Sciatic nerve (tissue), 2 donors: ENCODE measurements at regions not wholly inside any gene's neighbourhood (a gene's known extent, or its start where the extent isn't known, plus 50 kb on each side); places are given as distances from the start of the nearest gene placed in this dataset.
"Not testable (repeated sequence)": the region's sequence is repeated elsewhere in the genome, so short reads cannot be mapped to it uniquely, and the experiment has no call there.

Source experiments
- ATAC-seq: fragments of 200-7000 bp; cut with Tn5 transposase; one replicate; pipeline ENCODE4 v1.9.1; 2020; ENCODE audit warnings: mild to moderate bottlenecking, moderate library complexity
- DNase-seq: peaks from one replicate; pipeline ENCODE4 v3.0.0-alpha.2; 2020; ENCODE audit warnings: low spot score
- intact Hi-C: fragments of 100-400 bp; cut with DNase I; formaldehyde crosslinking; loops from one replicate; pipeline ENCODE4 v1.14.2; 2022
- donor health status: DM: no; HTN: no; CAD: no.
- donor health status: DM: no; HTN: no; CAD: no.

DNA sequence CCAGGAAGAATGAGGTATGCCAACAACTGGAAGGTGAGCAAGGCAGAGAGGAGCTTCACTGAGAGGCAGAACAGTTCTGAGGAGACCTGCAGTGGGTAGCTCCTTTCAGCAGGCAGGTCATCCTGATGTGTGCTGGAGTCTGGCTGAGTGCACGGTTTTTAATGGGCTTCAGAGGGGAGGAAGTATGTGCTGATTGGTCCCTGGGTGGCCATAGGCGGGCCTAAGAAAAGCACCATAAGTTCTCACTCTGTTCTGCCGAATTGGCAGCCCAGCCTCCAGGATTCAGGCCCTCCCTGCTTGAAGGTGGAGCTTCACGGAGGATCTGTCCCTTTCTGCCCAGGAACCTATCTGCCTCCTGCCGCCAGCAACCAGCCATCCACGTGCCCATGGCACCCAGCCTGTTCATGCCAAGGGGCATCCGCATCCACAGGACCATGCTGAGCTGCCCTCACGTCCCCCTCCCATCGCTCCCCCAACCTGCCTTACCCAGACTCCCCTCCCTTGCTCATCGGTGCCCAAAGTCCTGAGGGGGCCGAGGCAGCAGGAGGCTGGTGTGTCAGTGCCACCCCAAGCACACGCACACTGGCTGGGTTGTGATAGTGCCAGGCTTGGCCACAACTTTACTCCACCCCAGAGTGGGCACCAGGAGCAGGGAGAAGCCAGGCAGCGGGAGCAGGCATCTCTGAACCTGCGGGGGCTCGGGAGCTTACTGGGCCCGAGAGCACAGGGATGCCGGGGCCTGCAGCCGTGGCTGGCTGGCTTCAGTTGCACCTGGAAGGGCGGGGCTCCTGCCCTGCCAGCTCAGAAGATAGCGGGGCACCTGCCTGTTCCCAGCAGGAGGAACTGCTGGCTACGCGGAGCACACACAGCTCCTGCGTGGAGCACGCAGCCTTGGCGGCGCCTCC, 608.4 kb upstream of the FOXG1 start:
- intact Hi-C loops, result loop anchor here (5.0 kb wide), 1 partner anchor 1726 kb away; no protein-coding TSS in a partner anchor
- DNase-seq, result no peak
- ATAC-seq, result no peak

DNA sequence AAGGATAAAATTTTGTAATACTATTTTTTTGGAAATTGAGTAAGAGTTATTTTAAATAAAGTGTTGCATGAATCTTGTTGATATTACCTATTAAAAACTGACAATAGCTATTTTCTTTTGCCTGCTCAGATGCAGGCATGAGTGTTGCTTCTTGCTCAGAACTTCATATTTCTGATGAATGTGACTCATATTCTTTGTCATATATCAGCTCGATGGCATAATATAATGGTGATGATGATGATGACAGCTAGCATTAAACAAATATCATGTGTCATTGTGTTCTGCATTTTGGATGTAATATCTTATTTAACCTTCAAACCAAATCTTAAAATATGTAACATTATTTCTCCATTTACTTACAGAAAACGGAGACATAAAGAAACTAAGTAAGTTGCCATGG, 605.5 kb upstream of the FOXG1 start:
- DNase-seq, result no peak
- ATAC-seq, result no peak
- intact Hi-C loops, result no loop called here

DNA sequence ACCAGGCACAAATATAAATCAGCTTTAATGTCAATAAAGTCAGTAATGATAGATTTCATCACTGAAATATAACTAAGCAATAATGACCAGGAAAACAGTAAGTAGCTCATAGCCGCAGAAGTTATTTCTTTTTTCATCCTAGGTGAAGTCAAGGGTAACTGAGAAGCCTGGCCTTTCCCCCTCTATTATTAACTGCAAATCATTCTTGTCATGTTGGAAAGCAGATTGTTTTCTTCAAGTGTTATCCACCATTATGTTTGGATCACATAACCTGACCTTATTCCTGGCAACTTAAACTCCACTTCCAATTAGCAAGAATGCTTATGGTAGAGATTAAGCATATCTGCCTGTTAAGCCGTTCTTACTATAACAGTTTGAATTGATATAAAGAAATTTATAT, 603.4 kb upstream of the FOXG1 start:
- intact Hi-C loops, result no loop called here
- DNase-seq, result no peak
- ATAC-seq, result no peak

DNA sequence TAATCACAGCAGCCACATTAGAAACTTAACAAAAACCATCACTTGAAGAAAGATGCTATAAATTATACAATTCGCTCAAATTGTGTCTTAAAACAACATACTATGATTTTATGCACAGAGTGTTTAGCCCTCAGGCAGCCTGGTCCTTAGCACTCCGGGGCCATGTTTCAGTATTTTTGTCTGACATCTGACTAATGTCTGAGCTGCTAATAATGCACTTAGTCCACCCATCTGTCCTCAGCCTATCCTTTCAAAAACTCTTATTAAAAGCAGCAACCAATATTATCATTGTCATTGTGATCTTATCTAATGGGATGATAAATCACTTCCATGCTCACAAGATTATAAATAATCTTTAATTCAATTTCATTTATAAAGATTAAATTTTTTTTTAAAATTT, 602.7 kb upstream of the FOXG1 start:
- no peak for ATAC-seq
- intact Hi-C loops, result no loop called here

DNA sequence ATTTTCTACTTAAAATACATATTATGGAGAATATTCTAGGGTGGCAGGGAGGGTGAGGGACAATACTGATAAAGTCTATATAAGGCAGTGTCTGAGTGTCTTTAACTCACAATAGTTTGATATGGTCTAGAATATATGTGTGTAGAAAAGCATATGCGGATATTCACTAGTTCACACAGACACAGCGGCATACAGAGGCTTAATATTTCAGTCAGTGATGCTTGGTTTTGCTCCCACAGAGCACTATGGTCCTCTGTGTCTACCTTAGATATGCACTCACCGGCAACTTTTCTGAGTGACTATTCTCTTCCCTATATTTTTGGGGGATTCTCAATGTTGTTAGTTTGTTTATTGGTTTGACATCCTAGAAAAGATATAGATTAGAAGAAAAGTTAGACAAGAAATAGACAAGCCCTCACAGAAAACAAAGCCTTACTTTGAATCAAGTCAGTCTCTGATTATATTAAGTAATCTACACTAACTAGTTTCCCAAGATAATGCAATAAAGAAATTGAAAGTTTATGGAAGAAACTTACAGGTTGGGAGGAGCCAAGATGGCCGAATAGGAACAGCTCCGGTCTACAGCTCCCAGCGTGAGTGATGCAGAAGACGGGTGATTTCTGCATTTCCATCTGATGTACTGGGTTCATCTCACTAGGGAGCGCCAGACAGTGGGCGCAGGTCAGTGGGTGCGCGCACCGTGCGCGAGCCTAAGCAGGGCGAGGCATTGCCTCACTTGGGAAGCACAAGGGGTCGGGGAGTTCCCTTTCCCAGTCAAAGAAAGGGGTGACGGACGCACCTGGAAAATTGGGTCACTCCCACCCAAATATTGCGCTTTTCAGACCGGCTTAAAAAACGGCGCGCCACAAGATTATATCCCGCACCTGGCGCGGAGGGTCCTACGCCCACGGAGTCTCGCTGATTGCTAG, 578.4 kb upstream of the FOXG1 start:
- intact Hi-C loops, ATAC-seq, DNase-seq: not testable (repeated sequence)

More for the DNA sequence above, 602.7 kb upstream of the FOXG1 start:
- DNase-seq, result no peak

DNA sequence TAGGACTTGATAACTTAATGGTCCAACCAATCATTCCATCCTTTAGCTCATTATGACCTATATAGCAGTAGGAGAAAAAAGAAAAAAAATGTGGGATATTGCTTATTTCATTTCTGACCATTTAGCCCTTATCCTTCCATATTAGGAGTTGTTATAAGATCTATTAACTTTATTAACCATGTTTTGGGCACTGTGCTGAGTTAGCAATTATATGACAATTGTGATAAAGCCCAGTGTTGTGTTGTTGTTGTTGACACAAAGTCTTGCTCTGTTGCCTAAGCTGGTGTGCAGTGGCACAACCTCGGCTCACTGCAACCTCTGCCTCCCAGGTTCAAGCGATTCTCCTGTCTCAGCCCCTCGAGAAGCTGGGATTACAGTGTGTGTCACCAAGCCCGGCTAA, 569.7 kb upstream of the FOXG1 start:
- no peak for DNase-seq
- ATAC-seq, result no peak
- intact Hi-C loops, result no loop called here

- DNase-seq, result no peak
- intact Hi-C loops, result no loop called here
- no peak for ATAC-seq
These were observed 546.2 kb upstream of the FOXG1 start for GRCh38 chr14:28220391-28220790.

DNA sequence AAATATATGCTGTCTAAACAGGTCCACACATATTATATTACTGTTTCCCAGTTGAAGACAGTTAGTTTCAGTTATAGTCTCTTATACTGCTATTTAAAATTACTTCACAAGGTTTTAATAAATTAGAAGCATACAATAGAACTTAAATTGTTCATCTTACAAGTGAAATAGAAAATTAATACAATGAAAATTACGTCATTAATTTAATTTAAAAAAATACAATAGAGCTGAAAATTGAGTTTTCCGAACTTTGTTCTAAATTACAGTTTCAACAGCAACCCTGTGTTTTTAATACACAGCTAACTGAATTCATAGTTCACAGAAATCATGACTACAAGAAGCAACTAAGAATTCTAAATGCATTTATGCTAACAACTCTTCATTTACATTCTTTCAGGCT, 525.7 kb upstream of the FOXG1 start:
- DNase-seq, result no peak
- ATAC-seq, result no peak
- intact Hi-C loops, result no loop called here

GRCh38 chr14:28242895-28243294, 523.7 kb upstream of the FOXG1 start:
- intact Hi-C loops, result no loop called here
- ATAC-seq, result no peak
- no peak for DNase-seq

DNA sequence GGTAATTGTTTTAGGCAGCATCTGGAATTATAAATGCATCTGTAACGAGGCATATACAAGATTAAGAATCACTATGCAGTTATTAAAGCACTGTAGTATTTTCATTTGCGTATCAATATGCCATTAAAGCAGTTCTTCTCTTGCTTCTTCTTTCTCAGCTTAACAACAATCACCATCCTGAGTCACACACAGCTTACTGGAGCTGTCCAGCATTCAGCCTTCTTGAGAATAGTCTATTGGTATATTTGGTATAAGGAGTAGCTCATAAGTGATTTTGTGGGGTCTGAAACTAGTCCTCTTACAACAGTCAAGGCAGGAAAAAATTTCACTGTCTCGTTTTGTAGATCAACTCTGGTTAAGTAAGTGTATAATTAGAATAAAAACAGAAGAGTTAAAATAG, 523.0 kb upstream of the FOXG1 start:
- intact Hi-C loops, result no loop called here

DNA sequence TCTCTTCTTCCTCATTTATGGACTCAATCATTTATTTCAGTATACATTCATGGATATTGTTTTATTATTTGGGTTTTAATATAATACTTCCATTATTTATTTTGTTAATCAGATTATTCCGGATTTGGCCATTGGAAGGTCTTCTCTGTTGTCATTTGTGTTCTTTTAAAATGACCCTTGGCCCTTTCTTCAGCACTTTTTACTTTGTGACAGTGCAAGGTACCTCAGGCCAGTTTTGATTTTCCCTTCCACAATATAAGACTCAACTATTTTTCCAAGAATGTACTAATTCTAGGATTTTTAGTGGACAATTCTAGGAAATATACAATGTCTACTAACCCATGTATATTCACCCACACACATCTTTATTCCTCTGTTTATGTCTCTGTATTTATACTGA, 521.4 kb upstream of the FOXG1 start:
- intact Hi-C loops, result no loop called here
- no peak for ATAC-seq
- DNase-seq, result no peak

More for the DNA sequence above, 523.0 kb upstream of the FOXG1 start:
- DNase-seq, result no peak
- ATAC-seq, result no peak

DNA sequence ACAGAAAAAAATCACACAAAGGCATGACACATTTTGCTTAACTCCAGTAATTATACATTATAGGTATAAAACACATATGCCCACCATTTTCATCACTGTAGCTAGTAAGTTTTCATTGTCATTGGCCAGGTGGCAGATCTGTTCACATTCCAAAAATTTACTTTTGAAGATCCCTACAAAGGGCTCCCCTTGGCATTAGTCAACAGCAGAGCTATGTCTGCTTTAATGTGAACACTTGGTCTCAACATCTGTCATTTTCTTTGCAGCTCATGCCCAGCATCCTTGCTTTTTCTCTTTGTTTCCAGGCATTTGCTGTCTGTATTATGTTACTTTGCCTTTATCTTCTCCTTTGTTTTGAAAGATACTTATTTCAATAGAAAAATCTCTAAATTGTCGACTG, 519.1 kb upstream of the FOXG1 start:
- no peak for ATAC-seq
- intact Hi-C loops, result no loop called here
- DNase-seq, result no peak

GRCh38 chr14:28252124-28252523, 514.5 kb upstream of the FOXG1 start:
- ATAC-seq, intact Hi-C loops, DNase-seq: not testable (repeated sequence)

GRCh38 chr14:28254768-28255167, 511.8 kb upstream of the FOXG1 start:
- ATAC-seq (no peak), DNase-seq (no peak)
- intact Hi-C loops, result no loop called here

GRCh38 chr14:28264306-28264705, 502.3 kb upstream of the FOXG1 start:
- ATAC-seq (no peak), DNase-seq (no peak)
- intact Hi-C loops, result no loop called here

DNA sequence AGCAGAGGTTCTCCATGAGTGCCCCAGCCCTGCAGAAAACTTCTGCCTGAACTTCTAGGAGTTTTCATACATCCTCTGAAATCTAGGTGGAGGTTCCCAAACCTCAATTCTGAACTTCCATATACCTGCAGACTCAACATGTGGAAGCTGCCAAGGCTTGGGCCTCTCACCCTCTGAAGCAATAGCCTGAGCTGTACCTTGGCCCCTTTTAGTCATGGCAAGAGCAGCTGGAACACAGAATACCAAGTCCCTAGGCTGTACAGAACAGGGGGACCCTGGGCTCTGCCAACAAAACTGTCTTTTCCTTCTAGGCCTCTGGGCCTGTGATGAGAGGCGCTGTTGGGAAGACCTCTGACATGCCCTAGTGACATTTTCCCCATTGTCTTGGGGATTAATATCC, 494.3 kb upstream of the FOXG1 start:
- DNase-seq (no peak), ATAC-seq (no peak)
- intact Hi-C loops, result no loop called here

DNA sequence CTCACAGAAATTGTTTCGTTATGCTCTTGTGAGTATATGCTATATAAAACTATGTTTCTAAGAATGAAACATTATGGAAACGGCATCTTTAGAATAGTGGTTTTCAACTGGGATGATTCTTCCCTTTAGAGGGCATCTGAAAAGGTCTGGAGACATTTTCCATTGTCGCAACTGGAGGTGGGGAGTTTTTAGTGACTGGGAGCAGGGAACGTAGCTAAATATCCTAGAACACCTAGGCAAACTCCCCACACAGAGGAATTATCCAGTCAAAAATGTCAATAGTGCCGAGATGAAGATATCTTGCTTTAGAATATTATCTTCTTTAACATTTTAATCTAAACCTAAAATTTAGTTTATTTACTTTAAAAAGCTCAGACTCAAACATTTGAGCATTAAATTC, 486.1 kb upstream of the FOXG1 start:
- ATAC-seq (no peak), DNase-seq (no peak)

GRCh38 chr14:28280997-28281598, 485.5 kb upstream of the FOXG1 start:
- no peak for ATAC-seq
- intact Hi-C loops, result no loop called here

More for the DNA sequence above, 486.1 kb upstream of the FOXG1 start:
- intact Hi-C loops, result no loop called here

GRCh38 chr14:28284546-28285300, 481.9 kb upstream of the FOXG1 start:
- intact Hi-C loops, result no loop called here
- DNase-seq, result no peak
- ATAC-seq, result no peak

More at GRCh38 chr14:28280997-28281598, 485.5 kb upstream of the FOXG1 start:
- no peak for DNase-seq
